ENCODE measurements at regions not wholly inside any gene's neighbourhood (a gene's known extent, or its start where the extent isn't known, plus 50 kb on each side); places are given as distances from the start of the nearest gene placed in this dataset.

- DNase-seq: no peak
Measured at GRCh38 chr9:12166518-12166917, 526.7 kb upstream of the TYRP1 start.

- no peak for DNase-seq
Measured at GRCh38 chr9:12170456-12170855, 522.7 kb upstream of the TYRP1 start.

DNA sequence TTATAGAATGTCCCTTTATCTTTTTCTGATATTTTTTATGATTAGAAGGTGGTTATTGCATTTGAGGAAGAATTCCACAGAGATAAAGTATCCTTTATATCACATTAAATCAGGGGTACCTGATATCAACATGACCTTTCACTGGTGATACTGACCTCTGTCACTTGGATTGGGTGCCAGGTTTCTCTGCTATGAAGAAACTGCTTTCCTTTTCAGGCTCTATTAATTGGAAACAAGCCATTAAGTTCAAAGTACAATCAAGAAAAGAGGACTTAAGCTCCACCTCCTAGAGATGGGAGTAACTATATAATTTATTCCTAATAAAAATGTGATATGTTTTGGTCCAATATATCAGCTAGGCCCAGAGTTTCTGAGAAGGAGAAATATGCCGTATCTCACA, 514.6 kb upstream of the TYRP1 start:
- DNase-seq: no peak

GRCh38 chr9:12182806-12183205, 510.4 kb upstream of the TYRP1 start:
- no peak for DNase-seq

DNA sequence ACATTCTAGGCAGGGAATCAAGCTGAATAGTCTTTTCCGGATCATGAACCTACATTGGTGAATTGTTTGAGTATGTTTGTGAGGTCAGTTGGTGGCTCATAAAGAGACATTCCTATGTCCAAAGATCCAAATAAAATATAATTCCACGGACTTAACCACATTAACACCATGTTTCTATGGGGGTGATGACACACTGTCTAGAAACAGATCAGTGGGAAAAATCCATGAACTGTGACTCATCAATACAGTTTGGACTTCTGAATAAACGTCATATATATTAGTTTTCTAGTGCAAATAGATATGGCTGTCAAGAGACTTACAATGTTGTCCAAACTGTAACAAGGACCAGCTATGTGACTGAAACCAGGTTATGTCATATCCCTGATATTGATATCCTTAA, 509.9 kb upstream of the TYRP1 start:
- no peak for DNase-seq

DNA sequence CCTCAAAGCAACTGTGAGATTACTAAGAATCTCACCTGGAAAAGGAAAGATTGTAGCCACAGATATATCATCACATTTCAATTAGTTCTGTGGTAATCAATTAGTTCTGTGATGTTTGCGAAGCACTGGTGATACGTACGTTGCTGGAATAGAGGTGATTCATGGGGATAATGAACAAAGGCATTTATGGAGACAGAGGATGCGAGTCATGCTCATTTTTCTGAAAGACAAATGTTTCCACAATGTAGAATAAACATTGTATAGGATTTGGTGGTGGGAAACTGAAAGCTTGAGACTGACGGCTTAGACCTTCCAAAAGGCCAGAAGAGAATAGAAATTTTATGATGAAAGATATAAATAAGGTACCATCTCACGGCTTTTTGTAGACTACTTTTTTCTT, 507.3 kb upstream of the TYRP1 start:
- no peak for DNase-seq

DNA sequence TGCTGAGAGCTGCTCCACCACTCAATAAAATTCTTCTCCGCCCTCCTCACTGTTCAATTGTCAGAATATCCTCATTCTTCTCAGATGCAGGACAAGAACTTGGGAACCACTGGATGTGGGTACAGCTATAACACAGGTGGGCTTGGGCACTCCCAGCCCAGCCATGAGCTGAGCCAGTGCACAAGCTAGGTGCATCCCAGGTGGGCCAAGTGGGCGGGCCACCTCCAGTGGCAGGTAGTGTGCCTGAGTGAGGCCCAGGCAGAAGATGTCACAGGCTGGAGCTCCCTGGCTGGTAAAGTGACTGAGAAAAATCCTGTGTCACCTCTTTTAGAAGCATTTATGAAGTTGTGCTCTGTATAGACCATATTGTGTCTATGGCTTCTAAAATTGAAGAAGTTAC, 501.6 kb upstream of the TYRP1 start:
- no peak for DNase-seq

GRCh38 chr9:12194731-12195130, 498.5 kb upstream of the TYRP1 start:
- DNase-seq: no peak

DNA sequence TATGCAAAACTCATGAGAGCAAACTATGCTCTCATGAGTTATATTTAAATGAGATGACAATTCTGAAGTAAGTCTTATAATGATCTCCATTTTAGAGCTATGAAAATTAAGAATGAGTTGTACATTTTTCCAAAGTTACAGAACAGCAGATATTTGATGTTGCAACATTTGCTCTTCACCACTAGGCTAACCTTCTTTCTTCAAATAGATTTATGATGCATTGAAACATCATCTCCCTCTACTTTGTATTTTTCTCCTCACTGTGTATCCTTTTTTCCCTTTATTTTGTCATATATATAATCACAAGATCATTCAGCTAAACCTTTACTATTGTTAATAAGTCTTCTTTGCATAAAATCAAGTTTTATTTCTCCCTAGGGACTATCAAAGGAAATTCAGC, 497.7 kb upstream of the TYRP1 start:
- DNase-seq: no peak

DNA sequence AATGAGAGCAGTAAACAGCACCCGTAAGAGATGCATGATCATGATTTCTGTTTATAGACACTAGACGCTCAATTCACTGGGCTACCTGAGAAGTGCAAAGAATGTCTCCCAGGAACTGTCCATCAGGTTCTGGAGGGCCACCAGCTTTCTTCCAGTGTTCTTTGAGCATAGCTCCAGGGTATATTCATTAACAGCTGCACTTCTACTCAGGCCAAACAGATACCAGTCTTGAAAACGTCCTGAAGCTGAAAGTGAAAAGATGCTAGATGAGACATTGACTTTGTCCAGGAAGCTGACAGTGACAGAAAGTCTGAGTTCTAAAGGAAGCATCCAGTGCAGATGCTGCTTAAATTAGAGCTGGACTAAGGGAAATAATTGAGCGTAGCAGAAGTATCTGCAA, 488.7 kb upstream of the TYRP1 start:
- DNase-seq: no peak

DNA sequence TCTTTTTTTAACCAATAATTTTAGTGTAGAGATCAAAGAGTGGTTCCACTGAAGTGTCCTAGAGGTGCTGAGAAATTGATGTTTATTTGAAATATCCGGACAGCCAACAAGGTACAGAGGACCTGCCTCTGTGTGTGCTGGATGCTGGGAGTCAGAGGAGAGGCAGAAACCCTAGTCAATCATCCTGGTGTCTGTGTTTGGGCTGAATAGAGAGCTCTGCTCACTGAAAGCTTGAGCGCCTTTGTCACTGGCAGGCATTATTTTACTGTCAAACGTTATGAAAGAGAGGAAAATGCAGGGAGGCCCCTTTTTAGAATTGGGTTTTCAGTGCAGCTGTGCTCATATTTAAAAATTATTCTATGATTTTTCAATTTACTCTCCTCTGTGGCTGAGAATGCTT, 480.3 kb upstream of the TYRP1 start:
- DNase-seq: no peak

DNA sequence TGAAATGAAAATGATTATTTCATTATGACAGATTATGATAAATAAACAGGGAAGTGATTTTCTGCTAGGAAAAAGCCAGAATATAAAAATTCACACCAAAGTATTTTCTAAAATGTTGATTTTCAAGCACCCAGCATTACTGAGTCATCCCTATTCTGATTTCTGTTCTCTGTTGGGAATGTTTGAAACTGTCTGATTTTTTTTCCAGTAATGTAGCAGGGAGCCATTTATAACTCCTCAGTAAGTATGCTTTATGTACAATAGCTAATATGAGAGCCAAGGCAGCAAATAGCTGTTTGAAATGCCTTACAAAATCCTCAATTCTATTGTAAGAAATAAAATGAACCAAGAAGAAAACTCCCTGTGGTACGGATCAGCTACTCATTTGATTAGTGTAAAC, 471.7 kb upstream of the TYRP1 start:
- no peak for DNase-seq

- no peak for DNase-seq
Measured at GRCh38 chr9:12224449-12224848, 468.7 kb upstream of the TYRP1 start.

- DNase-seq: no peak
Measured at GRCh38 chr9:12230708-12231107, 462.5 kb upstream of the TYRP1 start.

DNA sequence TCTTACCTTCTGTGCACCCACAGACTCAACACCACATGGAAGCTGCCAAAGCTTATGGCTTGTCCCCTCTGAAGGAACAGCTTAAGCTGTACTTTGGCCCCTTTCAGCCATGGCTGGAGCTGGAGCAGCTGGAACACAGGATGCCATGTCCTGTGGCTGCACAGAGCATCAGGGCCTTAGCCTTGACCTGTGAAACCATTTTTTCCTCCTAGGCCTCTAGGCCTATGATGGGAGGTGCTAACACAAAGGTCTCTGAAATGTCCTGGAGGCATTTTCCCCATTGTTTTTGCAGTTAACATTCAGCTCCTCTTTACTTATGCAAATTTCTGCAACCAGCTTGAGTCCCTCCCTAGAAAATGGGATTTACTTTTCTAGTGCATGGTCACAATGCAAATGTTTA, 461.4 kb upstream of the TYRP1 start:
- no peak for DNase-seq

GRCh38 chr9:12232836-12233235, 460.3 kb upstream of the TYRP1 start:
- no peak for DNase-seq

DNA sequence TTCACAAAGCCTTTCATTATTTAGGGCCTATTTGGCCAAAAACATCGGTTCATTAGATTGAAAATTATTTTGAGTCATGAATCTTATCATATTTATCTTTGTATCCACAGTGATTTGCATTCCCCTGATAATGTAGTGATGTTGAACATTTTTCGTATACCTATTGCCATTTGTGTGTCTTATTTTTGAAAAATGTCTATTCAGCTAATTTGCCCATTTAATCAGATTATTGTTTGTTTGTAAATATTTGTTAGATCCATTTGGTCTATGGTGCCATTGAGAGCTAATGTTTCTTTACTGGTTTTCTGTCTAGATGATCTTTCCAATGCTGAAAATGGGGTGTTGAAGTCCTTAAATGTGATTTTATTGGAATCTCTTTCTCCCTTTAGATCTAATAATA, 439.2 kb upstream of the TYRP1 start:
- no peak for DNase-seq

DNA sequence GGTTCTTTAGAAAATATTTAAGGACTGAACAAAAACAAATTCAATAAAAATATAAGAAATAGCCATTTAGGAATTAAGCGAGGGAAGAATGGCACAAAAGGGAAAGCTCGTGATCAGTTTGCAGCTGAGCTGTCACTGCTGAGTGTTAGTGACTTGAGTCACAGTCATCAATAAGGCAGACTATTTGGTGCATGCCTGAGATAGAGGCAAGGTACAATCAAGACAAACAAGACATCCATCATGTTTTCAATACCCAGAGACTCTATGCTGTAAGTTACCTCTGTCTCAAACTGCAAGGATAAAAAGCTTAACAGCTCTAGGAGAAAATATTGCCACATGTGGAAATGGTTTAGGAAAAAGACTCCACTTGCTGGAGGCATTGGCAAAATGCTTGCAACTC, 426.4 kb upstream of the TYRP1 start:
- no peak for DNase-seq

GRCh38 chr9:12271421-12271891, 421.7 kb upstream of the TYRP1 start:
- no peak for DNase-seq

- no peak for DNase-seq
Measured at GRCh38 chr9:12272471-12273120, 420.6 kb upstream of the TYRP1 start.

DNA sequence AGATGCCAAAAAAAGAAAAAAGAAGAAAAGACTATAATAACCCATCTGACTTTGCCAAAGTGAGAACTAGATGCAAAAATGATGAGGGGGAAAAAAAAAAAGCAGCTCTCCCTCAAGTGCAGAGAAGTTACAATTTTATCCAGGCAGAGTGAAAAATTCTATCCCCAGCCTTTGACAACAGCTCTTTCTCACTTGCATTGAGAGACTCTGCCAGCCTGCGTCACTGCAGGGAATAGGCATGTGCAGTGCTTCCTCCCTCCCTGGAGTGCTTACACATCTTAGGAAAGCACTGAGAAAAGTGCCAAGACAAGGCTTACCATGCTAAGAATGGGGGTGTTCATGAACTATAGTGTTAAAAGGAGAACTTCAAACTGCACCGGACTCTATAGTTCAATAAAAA, 418.6 kb upstream of the TYRP1 start:
- DNase-seq: no peak

GRCh38 chr9:12276505-12276904, 416.7 kb upstream of the TYRP1 start:
- DNase-seq: no peak

GRCh38 chr9:12289711-12290110, 403.5 kb upstream of the TYRP1 start:
- DNase-seq: no peak

DNA sequence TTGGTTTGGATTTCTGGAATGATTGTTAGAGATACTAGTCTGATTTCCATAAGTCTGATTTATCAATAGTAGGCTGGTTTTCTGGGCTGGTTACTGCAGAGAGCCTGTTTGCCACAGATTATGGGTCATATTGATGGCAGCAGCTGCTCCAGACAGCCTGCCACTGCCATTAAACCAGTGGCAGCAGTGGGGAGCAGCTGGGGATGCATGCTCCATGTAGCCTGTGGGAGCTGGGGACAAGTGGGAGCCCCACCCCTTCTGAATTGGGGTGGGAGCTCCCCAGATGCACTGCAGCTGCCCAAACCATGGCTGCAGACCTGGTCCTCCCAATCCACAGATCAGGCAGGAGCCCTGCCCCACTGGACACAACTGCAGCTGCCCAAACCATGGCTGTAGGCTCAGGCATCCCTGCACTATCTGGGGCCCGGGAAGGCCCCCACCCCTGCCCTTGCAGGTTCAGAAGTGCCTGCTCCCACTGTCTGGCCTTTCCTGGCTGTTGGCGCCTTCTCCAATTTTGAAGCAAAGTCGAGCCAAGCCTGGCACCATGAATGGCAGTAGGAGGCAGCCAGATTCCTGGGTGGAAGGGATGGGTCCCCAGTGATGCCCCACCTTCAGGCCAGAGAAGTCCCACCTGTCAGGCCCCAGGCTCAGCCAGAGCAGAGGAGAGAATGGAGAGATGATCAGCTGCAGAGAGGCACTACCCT, 402.9 kb upstream of the TYRP1 start:
- DNase-seq: no peak

- DNase-seq: no peak
Measured at GRCh38 chr9:12305211-12305610, 388.0 kb upstream of the TYRP1 start.

Data from T1000 (cell line).